Stimulated activated CD8-positive, alpha-beta memory T cell treated with anti-CD3 and anti-CD28 coated beads, Interleukin-12 subunit alpha, Interleukin-12 subunit beta, amount 100 ng/mL, for 1 hour (primary cell): ENCODE measurements at regions not wholly inside any gene's neighbourhood (a gene's known extent, or its start where the extent isn't known, plus 50 kb on each side); places are given as distances from the start of the nearest gene placed in this dataset.

Source experiments
- DNase-seq: peaks from one replicate; pipeline ENCODE4 v3.0.0-alpha.2; 2020; ENCODE audit warnings: low read depth

- DNase-seq = no peak
These were observed 64.5 kb upstream of the B3GAT1 start for GRCh38 chr11:134476435-134477021.

DNA sequence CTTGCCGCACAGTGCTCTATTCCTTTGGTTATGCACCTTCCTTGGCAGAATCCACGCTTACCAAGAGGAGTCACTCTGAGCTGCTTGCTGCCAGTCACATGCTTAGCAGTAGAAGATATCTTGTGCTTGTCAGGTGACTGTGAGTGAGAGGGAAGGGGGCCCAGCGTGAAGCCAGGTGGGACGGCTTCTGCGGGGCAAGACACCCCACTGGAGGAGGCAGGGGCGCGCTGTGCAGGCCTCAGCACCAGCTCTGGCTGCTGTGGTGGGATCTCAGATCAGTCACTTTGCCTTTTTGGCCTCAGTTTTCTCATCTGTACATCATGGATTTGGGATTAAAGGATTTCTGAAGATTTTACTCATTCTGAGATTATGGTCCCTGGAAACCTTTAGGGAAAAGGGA, 63.9 kb upstream of the B3GAT1 start:
- no peak for DNase-seq

DNA sequence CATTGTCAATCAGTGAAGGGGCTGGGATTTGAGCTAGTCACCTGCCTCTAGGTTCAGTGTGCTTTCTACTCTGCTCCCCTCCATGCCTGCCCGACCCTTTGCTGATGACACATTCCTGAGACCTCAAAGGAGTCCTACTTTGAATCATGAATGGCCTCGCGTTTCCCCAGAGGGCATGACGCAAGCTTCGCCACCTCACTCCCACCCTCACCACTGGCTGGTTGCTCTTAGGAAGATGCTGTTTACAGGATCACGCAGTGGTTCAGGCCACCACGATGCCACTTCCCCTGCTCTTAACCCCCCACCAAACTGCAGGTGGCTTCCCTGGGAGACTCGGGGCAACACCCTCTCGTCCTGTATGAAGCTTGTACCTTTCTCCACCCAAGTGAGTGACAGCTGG, 62.9 kb upstream of the B3GAT1 start:
- no peak for DNase-seq

DNA sequence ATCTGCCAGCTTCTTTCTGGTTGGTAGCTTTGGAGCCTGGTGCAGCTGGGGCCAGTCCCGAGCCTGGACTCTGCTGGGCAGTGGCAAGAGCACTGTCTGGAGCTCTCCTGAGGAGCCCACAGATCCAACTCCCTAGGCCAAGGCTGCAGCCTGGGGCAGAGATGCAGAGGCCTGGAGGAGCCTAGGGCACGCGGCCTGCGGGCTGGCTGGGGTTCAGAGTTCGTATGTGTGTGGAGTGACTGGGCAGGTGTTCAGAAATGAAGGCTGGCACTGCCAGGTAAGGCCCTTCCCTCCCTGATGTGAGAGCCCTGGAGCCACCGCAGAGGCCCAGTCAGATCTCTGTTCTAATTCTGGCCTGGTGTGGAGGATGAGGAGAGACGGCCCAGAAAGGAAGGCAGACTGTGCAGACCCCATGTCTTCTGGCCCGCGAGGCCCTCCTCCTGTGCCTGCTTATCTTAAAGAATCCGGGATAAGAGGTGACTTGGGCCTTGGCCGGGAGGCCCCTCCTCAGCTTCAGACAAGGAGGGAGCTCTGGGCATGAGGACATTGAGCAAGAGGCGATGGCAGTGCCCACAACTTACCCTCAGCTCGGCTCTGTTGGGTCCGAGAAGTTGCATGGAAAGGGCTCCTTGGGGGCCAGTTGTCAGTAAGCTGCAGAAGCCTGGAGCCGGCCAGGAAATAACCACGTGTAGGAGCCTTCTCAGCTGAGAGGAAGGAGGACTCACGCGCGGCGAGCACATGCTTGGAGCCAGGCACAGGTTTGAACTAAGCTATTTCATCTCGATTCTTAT, 62.2 kb upstream of the B3GAT1 start:
- no peak for DNase-seq

- no peak for DNase-seq
These were observed 59.8 kb upstream of the B3GAT1 start for GRCh38 chr11:134471716-134472455.

DNA sequence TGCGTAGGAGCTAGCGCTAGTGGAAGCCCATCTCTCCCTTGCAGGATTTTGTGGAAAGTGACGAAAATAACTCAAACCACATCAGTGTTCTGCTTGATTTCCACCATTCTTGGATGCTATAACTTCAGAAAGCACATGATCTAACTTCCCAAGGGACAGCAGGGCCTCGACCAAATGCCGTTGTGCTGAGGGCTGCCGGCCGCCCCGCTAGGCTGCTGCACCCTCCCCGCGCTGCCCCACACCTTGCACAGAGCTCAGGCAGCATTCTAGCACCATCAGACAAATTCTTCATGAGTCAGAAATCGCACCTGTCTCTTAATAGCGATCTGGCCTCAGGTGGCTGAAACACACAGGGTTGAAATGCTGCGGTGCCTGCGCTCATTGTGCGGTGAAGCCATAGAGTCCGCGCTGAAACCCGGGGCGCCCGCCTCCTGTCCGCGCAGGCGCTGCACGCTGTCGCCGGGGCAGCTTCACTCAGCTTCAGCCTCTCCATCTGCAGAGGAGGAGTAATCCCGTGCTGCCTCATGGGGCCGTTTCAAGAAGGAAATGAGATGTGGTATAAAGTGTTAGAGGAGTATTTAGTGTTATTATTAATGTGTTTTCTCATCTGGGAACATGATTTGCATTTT, 59.2 kb upstream of the B3GAT1 start:
- no peak for DNase-seq

- DNase-seq = no peak
These were observed 58.2 kb upstream of the B3GAT1 start for GRCh38 chr11:134470238-134470637.

DNA sequence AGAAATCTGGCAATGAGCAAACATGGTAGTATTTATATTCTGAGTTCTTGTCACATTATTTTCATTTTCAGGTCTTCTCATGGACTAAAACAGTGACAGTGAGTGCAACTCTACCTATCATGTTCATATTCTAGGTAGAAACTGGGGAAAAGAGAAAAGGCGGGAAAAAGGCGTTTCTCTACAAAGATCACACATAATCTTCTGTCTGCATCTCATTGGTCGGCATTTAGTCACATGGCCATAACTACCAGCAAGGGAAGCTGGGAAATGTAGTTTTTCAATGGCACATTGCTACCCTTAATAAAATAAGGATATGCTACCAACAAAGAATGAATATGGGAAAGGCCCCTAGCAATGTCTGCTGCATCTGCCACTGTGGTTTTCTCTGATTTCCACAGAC, 57.6 kb upstream of the B3GAT1 start:
- no peak for DNase-seq

DNA sequence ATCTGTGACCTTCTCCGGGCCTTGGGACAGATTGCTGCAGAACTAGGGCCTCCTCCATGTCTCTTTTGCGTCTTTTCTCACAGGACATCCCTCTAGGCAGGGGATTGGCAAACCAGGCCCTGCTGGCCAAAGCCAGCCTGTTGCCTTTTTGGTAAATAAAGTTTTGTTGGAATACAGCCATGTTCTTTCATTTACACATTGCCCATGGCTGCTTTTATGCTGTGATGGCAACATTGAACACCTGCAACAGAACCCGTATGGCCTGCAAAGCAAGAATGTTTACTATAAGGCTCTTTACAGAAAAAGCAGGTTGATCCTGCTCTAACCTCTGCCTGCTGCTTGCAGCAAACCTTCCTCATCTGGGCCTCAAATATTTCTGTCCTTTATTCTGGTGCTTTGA, 56.8 kb upstream of the B3GAT1 start:
- no peak for DNase-seq

DNA sequence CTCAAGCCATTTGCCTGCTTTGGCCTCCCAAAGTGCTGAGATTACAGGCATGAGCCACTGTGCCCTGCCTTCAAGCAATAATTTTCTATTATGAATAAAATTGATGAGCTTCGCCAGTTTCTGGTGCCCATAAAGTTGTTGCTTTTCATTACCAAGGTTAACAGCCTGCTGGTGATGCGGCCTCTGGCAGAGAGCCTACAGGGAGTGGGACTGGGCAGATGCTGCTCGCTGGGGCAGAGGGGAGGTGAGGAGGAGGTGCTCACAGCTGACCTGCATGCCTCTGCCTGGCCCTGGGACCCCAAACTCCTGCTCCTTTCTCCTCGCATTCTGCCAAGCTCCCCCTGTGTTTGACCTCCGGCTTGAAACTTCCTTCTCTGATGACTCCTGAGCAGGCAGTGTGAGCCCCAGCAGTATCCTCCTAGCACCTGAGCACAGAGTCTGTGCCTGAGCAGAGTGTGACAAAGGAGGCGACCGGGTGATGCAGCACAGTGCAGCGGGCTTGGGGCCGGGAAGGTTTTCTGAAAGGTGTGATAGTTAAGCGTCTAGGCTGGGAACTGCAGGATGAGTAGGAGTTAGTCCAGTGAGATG, 56.1 kb upstream of the B3GAT1 start:
- DNase-seq = no peak

DNA sequence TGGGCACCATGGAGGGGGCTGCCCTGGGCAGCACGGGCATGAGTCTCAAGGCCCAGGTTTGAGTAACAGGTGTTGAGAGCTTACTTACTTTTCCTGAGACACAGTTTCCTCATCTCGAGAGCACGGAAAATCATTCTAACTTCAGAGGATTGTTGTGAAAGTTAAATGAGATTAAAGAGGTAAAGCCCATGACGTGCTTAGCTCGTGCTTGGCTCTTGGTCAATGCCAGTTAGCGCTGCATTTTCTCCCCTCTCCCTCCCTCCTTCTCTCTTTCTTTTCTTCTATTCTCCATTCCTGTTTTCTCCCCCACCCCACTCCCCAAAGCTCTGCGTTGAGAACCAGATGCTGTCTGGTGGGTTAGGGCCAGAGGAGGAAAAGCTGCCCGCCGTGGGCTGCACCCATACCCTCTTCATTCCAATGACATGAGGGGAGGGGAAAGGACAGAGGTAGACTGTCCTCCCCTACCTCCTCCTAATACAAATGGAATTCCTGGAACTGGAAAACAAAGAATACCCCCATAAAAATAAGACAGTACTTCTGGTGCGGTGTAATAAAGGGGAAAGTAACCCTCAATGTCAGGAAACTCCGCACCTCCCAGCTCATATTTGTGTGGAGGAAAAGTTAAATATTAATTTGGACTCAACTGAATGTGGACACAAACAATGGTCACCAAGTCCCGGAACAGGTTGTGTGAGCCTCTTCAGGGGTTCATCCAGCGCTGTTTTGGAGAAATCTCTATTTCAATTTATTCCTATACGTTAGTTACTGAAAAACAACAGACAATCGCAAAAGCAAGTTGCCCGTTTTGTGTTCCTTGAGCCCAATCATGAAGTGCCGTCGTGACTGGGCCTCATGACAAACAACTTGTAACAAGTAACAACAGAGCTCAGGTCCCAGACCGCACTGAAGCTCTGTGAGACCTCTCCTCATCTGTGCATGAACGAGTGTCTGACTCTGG, 54.8 kb upstream of the B3GAT1 start:
- no peak for DNase-seq

DNA sequence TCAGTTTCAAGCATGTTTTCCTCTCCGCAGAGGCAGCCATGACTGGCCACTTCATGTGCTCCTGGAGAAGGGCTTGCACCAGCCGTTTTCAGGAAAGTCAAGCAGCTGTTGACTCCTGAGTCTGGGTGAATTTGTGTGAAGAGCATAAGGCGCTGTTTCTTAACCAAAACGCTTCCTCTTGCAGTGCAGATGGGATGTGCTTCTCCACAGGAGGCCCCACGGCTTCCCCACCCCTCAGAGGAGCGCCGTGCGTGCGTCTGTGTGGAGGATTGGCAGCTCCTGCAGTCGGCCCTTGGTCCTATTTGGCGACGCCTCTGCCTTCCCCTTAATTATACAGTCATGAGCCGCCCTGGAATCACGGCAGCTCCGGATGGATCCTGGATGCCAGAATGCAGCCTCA, 54.1 kb upstream of the B3GAT1 start:
- no peak for DNase-seq

- no peak for DNase-seq
These were observed 53.1 kb upstream of the B3GAT1 start for GRCh38 chr11:134464981-134465730.

DNA sequence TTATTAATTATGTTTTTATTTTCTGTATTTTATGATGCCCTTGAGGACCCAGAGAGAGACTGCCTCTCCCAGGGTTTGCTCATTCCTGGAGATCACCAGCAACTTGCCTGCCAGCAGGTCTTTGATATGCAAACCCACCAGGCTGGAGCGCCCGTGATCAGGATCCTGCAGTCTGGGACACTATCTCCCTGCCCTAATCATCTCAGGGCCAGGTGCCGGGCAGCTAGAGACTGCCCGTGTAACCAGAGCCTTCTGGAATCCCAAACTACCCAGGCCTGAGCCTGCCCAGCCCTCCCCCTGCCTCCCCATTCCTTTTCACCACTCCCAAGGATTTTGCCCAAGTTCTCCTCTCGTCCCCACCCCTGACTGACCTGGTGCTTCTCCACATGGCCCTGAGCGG, 52.2 kb upstream of the B3GAT1 start:
- no peak for DNase-seq

DNA sequence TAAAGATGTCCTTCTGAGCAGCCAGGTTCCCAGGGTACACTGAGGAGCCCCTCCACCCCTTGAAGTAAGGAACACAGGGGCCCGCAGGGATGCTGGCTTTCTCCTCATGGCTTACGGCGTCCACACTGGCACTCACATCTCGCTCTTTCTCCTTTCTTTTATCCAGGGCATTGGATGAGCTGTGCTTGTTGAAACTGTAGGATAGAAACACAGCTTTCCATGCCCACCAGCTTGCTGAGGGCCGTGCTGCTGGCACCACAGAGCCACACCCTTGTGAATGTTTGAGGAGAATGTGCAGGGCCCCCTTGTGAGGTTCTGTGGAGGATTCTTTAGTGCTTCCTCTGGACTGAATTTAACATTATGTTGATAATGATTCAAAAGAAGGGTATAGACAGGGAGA, 51.7 kb upstream of the B3GAT1 start:
- DNase-seq = no peak
